H1 (cell line): ENCODE measurements at regions not wholly inside any gene's neighbourhood (a gene's known extent, or its start where the extent isn't known, plus 50 kb on each side); places are given as distances from the start of the nearest gene placed in this dataset.

Experiments
- CHD2 ChIP-seq: IDR thresholded peaks from 2 replicates; pipeline ENCODE4 v1.6.1; 2012; ENCODE audit warnings: low read length, improper control_type of control experiment
- CTBP2 ChIP-seq: IDR thresholded peaks from 2 replicates; pipeline ENCODE4 v1.7.0; 2011; ENCODE audit warnings: borderline replicate concordance, mild to moderate bottlenecking, moderate library complexity, mixed read lengths, low read length; ENCODE audit not compliant: insufficient read depth, insufficient read length
- EZH2 ChIP-seq: fragments of 200-600 bp; sonication (generic); IDR thresholded peaks from 2 replicates; pipeline ENCODE4 v1.7.1; 2012; ENCODE audit warnings: low read depth, mild to moderate bottlenecking, moderate library complexity, low read length, inconsistent platforms; ENCODE audit not compliant: severe bottlenecking
- POLR2AphosphoS5 ChIP-seq: IDR thresholded peaks from 2 replicates; pipeline ENCODE4 v1.6.1; 2011; ENCODE audit warnings: low read depth, low read length
- SUZ12 ChIP-seq: fragments of 200-600 bp; sonication (generic); IDR thresholded peaks from 2 replicates; pipeline ENCODE4 v1.6.1; 2012; ENCODE audit warnings: mild to moderate bottlenecking, inconsistent platforms, low read length, moderate library complexity, mixed read lengths
- TF ChIP-seq, protein P1 (sequence below), 3 experiments: IDR thresholded peaks; 1 replicate in 2 of 3; 2 replicates in 1 of 3; pipeline versions ENCODE4 v1.5.1 to v1.6.1; 2011; ENCODE audit warnings: low read length in 3 of 3, mild to moderate bottlenecking in 3 of 3, inconsistent platforms in 2 of 3, low read depth in 1 of 3, moderate library complexity in 1 of 3; ENCODE audit not compliant: insufficient read depth in 1 of 3; ENCODE audit errors: control extremely low read depth in 1 of 3

DNA sequence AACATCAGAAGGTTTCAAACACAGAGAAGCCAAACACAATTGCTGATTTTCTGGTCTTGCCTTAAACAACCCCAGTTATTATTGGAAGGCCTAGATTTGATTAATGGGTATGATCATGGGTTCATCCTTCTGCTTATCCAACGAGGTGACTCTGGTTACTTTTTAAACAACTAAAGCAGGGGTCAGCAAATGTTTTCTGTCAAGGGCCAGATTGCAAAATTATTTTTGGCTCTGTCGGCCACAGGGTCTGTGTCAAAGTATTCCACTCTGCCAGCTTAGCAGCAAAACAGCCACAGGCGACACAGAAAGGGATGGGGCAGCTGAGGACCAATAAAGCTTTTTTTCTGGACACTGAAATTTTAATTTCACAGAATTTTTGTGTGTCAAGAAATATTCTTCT lies 249.1 kb upstream of the STS start:
- TF ChIP-seq POLR2AphosphoS5 (no peak), CTBP2 (no peak), EZH2 (no peak), SUZ12 (no peak), CHD2 (no peak)
- TF ChIP-seq, protein P1, sequence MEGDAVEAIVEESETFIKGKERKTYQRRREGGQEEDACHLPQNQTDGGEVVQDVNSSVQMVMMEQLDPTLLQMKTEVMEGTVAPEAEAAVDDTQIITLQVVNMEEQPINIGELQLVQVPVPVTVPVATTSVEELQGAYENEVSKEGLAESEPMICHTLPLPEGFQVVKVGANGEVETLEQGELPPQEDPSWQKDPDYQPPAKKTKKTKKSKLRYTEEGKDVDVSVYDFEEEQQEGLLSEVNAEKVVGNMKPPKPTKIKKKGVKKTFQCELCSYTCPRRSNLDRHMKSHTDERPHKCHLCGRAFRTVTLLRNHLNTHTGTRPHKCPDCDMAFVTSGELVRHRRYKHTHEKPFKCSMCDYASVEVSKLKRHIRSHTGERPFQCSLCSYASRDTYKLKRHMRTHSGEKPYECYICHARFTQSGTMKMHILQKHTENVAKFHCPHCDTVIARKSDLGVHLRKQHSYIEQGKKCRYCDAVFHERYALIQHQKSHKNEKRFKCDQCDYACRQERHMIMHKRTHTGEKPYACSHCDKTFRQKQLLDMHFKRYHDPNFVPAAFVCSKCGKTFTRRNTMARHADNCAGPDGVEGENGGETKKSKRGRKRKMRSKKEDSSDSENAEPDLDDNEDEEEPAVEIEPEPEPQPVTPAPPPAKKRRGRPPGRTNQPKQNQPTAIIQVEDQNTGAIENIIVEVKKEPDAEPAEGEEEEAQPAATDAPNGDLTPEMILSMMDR (IDR thresholded peaks at IDR 0.05; ENCODE audit: control extremely low read depth in 1 of 3, insufficient read depth in 1 of 3, low read depth in 1 of 3, low read length in 3 of 3), result no peak
